Small intestine (tissue), 7 donors: ENCODE measurements at regions not wholly inside any gene's neighbourhood (a gene's known extent, or its start where the extent isn't known, plus 50 kb on each side); places are given as distances from the start of the nearest gene placed in this dataset.

ENCODE experiments used
- DNase-seq, 2 donors: peaks; one replicate each; pipeline versions ENCODE4 v3.0.0 to v3.0.0-alpha.2; 2013
- FAIRE-seq: peaks from 2 replicates; lab custom pipeline; 2012; peaks lifted over from hg19 to GRCh38; lab: Jason Lieb, UNC
- H3K27ac ChIP-seq, 3 donors: one replicate each; pipeline ENCODE4 v1.5.1; 2013; ENCODE audit warnings: low read length in 2 of 3, mild to moderate bottlenecking in 2 of 3, control low read depth in 1 of 3, inconsistent platforms in 1 of 3, low read depth in 1 of 3, moderate library complexity in 1 of 3
- H3K27me3 ChIP-seq, 3 donors: one replicate each; pipeline ENCODE4 v1.6.1; 2013; ENCODE audit warnings: low read length in 3 of 3, inconsistent platforms in 1 of 3; ENCODE audit not compliant: control insufficient read depth in 3 of 3, insufficient read depth in 3 of 3
- H3K36me3 ChIP-seq, 3 donors: one replicate each; pipeline ENCODE4 v1.6.1; 2013; ENCODE audit warnings: low read length in 3 of 3, inconsistent platforms in 1 of 3, low read depth in 1 of 3, mild to moderate bottlenecking in 1 of 3, moderate library complexity in 1 of 3; ENCODE audit not compliant: control insufficient read depth in 3 of 3, insufficient read depth in 2 of 3
- H3K4me1 ChIP-seq, 3 donors: one replicate each; pipeline ENCODE4 v1.6.1; 2013; ENCODE audit warnings: low read length in 2 of 3, inconsistent platforms in 1 of 3, low read depth in 1 of 3, mild to moderate bottlenecking in 1 of 3, moderate library complexity in 1 of 3; ENCODE audit not compliant: control insufficient read depth in 3 of 3, insufficient read depth in 2 of 3
- H3K4me3 ChIP-seq, 3 donors: one replicate each; pipeline ENCODE4 v1.5.1; 2013; ENCODE audit warnings: low read length in 3 of 3, control low read depth in 1 of 3, inconsistent platforms in 1 of 3, low read depth in 1 of 3, mild to moderate bottlenecking in 1 of 3, moderate library complexity in 1 of 3
- H3K9me3 ChIP-seq, 2 donors: one replicate each; pipeline ENCODE4 v1.6.1; 2013; ENCODE audit warnings: low read depth in 1 of 2, low read length in 1 of 2; ENCODE audit not compliant: control insufficient read depth in 2 of 2, insufficient read depth in 1 of 2
- WGBS, 3 donors: extraction: QIAGEN DNeasy Blood & Tissue Kit; methylation state at CpG; one replicate each; pipeline ENCODE4 v1.1.7; 2013; 5-methylcytosine and 5-hydroxymethylcytosine counted together
- donor health status: healthy with polysubstance abuse.
- donor health status: control.
- donor health status: control.
- donor health status: Bipolar disorder and iron deficiency.
- donor health status: healthy.

GRCh38 chr22:48534395-48534958 is 1293.2 kb downstream of the BRD1 start:
- H3K4me3 ChIP-seq, result no peak overlapping the region
- FAIRE-seq, result no peak
- H3K4me1 ChIP-seq, result no peaks in the 10 kb centered on the region
- no peaks in the 10 kb centered on the region for H3K9me3 ChIP-seq
- DNase-seq, result no peak
- 75 to 85% (median 83%) methylated on average over 16 to 22 of the region's 22 CpGs for WGBS, 3 donors
- H3K27ac ChIP-seq, result no peak overlapping the region
- no peaks in the 10 kb centered on the region for H3K36me3 ChIP-seq
- no peaks in the 10 kb centered on the region for H3K27me3 ChIP-seq

GRCh38 chr22:48532986-48533385 is 1294.7 kb downstream of the BRD1 start:
- Histone ChIP-seq H3K4me3 (no peak overlapping the region), H3K9me3 (no peaks in the 10 kb centered on the region), H3K27me3 (no peaks in the 10 kb centered on the region), H3K36me3 (no peaks in the 10 kb centered on the region), H3K27ac (no peak overlapping the region), H3K4me1 (no peaks in the 10 kb centered on the region)
- DNase-seq (no peak), FAIRE-seq (no peak)
- WGBS, 3 donors, result 75 to 86% (median 83%) methylated on average over 12 of the region's 12 CpGs

GRCh38 chr22:48531761-48532435 is 1295.8 kb downstream of the BRD1 start:
- DNase-seq (no peak), FAIRE-seq (no peak)
- Histone ChIP-seq H3K4me3 (no peak overlapping the region), H3K4me1 (no peaks in the 10 kb centered on the region), H3K27ac (no peak overlapping the region), H3K36me3 (no peaks in the 10 kb centered on the region), H3K9me3 (no peaks in the 10 kb centered on the region), H3K27me3 (no peaks in the 10 kb centered on the region)
- WGBS, 3 donors, result 63 to 72% (median 71%) methylated on average over 20 of the region's 20 CpGs

GRCh38 chr22:48531108-48531507 is 1296.6 kb downstream of the BRD1 start:
- 57 to 75% (median 72%) methylated on average over 10 to 11 of the region's 11 CpGs for WGBS, 3 donors
- Histone ChIP-seq H3K27me3 (no peaks in the 10 kb centered on the region), H3K4me1 (no peaks in the 10 kb centered on the region), H3K27ac (no peak overlapping the region), H3K9me3 (no peaks in the 10 kb centered on the region), H3K36me3 (no peaks in the 10 kb centered on the region), H3K4me3 (no peak overlapping the region)
- FAIRE-seq (no peak), DNase-seq (no peak)

- DNase-seq (no peak), FAIRE-seq (no peak)
- 68 to 78% (median 70%) methylated on average over 10 of the region's 10 CpGs for WGBS, 3 donors
- Histone ChIP-seq H3K4me1 (no peaks in the 10 kb centered on the region), H3K4me3 (no peak overlapping the region), H3K9me3 (no peaks in the 10 kb centered on the region), H3K27ac (no peak overlapping the region), H3K36me3 (no peaks in the 10 kb centered on the region), H3K27me3 (no peaks in the 10 kb centered on the region)
These were observed 1297.0 kb downstream of the BRD1 start for GRCh38 chr22:48530666-48531065.

GRCh38 chr22:48528221-48528915 is 1299.3 kb downstream of the BRD1 start:
- FAIRE-seq, result no peak
- 52 to 80% (median 57%) methylated on average over 13 of the region's 13 CpGs for WGBS, 3 donors

GRCh38 chr22:48523761-48524160 is 1303.9 kb downstream of the BRD1 start:
- Histone ChIP-seq H3K27ac (no peak overlapping the region), H3K4me1 (no peaks in the 10 kb centered on the region), H3K27me3 (no peaks in the 10 kb centered on the region), H3K36me3 (no peaks in the 10 kb centered on the region), H3K4me3 (no peak overlapping the region), H3K9me3 (no peaks in the 10 kb centered on the region)
- no peak for DNase-seq
- 79 to 89% (median 84%) methylated on average over 14 of the region's 14 CpGs for WGBS, 3 donors
- FAIRE-seq, result no peak

More at GRCh38 chr22:48528221-48528915, 1299.3 kb downstream of the BRD1 start:
- Histone ChIP-seq H3K27ac (no peak overlapping the region), H3K27me3 (no peaks in the 10 kb centered on the region), H3K36me3 (no peaks in the 10 kb centered on the region), H3K9me3 (no peaks in the 10 kb centered on the region), H3K4me1 (no peaks in the 10 kb centered on the region), H3K4me3 (no peak overlapping the region)
- peak in 1 of 2 donors; percentile 6 for DNase-seq

- Histone ChIP-seq H3K9me3 (no peaks in the 10 kb centered on the region), H3K27me3 (no peaks in the 10 kb centered on the region), H3K4me1 (no peaks in the 10 kb centered on the region), H3K36me3 (no peaks in the 10 kb centered on the region), H3K27ac (no peak overlapping the region), H3K4me3 (no peak overlapping the region)
- no peak for DNase-seq
- 84 to 89% (median 87%) methylated on average over 19 of the region's 19 CpGs for WGBS, 3 donors
- no peak for FAIRE-seq
These were observed 1304.6 kb downstream of the BRD1 start for GRCh38 chr22:48523091-48523490.
